ENCODE measurements at regions not wholly inside any gene's neighbourhood (a gene's known extent, or its start where the extent isn't known, plus 50 kb on each side); places are given as distances from the start of the nearest gene placed in this dataset.

- TF ChIP-seq, protein P1, sequence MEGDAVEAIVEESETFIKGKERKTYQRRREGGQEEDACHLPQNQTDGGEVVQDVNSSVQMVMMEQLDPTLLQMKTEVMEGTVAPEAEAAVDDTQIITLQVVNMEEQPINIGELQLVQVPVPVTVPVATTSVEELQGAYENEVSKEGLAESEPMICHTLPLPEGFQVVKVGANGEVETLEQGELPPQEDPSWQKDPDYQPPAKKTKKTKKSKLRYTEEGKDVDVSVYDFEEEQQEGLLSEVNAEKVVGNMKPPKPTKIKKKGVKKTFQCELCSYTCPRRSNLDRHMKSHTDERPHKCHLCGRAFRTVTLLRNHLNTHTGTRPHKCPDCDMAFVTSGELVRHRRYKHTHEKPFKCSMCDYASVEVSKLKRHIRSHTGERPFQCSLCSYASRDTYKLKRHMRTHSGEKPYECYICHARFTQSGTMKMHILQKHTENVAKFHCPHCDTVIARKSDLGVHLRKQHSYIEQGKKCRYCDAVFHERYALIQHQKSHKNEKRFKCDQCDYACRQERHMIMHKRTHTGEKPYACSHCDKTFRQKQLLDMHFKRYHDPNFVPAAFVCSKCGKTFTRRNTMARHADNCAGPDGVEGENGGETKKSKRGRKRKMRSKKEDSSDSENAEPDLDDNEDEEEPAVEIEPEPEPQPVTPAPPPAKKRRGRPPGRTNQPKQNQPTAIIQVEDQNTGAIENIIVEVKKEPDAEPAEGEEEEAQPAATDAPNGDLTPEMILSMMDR (IDR thresholded peaks at IDR 0.05) = no peak
- no peak for TF ChIP-seq POLR2A (IDR thresholded peaks at IDR 0.05)
Observed at GRCh38 chr6:147641511-147641910, 133.0 kb downstream of the SAMD5 start.
